CD4-positive, CD25-positive, alpha-beta regulatory T cell (primary cell): ENCODE measurements at regions not wholly inside any gene's neighbourhood (a gene's known extent, or its start where the extent isn't known, plus 50 kb on each side); places are given as distances from the start of the nearest gene placed in this dataset.
"Not testable (repeated sequence)": the region's sequence is repeated elsewhere in the genome, so short reads cannot be mapped to it uniquely, and the experiment has no call there.

Experiments
- ATAC-seq, 2 donors: fragments of 150-1000 bp; cut with Tn5 transposase; one replicate each; pipeline ENCODE4 v1.10.0; 2021; ENCODE audit warnings: low read depth in 2 of 2, moderate number of reproducible peaks in 2 of 2, moderate library complexity in 1 of 2
- DNase-seq, 3 donors: peaks; one replicate each; pipeline versions ENCODE4 v3.0.0 to v3.0.0-alpha.2; 2012 to 2022; ENCODE audit warnings: mixed read lengths in 1 of 3
- H3K27ac ChIP-seq: one replicate; pipeline ENCODE4 v1.7.0; 2013; ENCODE audit warnings: mild to moderate bottlenecking, low read length; ENCODE audit not compliant: insufficient read depth, poor library complexity, severe bottlenecking
- H3K27me3 ChIP-seq: one replicate; pipeline ENCODE4 v1.7.0; 2013; ENCODE audit warnings: low read length; ENCODE audit not compliant: control insufficient read depth, insufficient read depth
- H3K36me3 ChIP-seq: one replicate; pipeline ENCODE4 v1.7.0; 2013; ENCODE audit warnings: mild to moderate bottlenecking, low read length, moderate library complexity; ENCODE audit not compliant: control insufficient read depth, insufficient read depth
- H3K4me1 ChIP-seq: 2 replicates; pipeline ENCODE4 v1.7.0; 2013; ENCODE audit warnings: mild to moderate bottlenecking, low read length; ENCODE audit not compliant: insufficient read depth, control insufficient read depth, poor library complexity, severe bottlenecking
- H3K4me3 ChIP-seq: one replicate; pipeline ENCODE4 v1.7.0; 2013; ENCODE audit warnings: low read depth, mild to moderate bottlenecking, low read length, moderate library complexity
- H3K9me3 ChIP-seq, 2 experiments: 1 replicate in 1 of 2; 2 replicates in 1 of 2; pipeline ENCODE4 v1.7.0; 2013; ENCODE audit warnings: low read length in 2 of 2, mild to moderate bottlenecking in 1 of 2, moderate library complexity in 1 of 2; ENCODE audit not compliant: control insufficient read depth in 2 of 2
- H3K27ac Mint-ChIP-seq, 3 donors: one replicate each; pipeline ENCODE4 v1.8.0; 2020 to 2022; ENCODE audit warnings: mild to moderate bottlenecking in 3 of 3, mixed read lengths in 3 of 3, moderate library complexity in 2 of 3
- H3K27me3 Mint-ChIP-seq: one replicate; pipeline ENCODE4 v1.8.0; 2022; ENCODE audit warnings: mild to moderate bottlenecking, mixed read lengths
- H3K36me3 Mint-ChIP-seq: one replicate; pipeline ENCODE4 v1.8.0; 2020; ENCODE audit warnings: mixed read lengths
- H3K4me1 Mint-ChIP-seq, 4 donors: one replicate each; pipeline ENCODE4 v1.8.0; 2020 to 2022; ENCODE audit warnings: mixed read lengths in 4 of 4, mild to moderate bottlenecking in 1 of 4
- H3K4me3 Mint-ChIP-seq, 4 donors: one replicate each; pipeline ENCODE4 v1.8.0; 2020 to 2022; ENCODE audit warnings: mild to moderate bottlenecking in 4 of 4, mixed read lengths in 4 of 4, moderate library complexity in 3 of 4
- H3K9me3 Mint-ChIP-seq, 7 donors: one replicate each; pipeline ENCODE4 v1.8.0; 2020 to 2022; ENCODE audit warnings: mixed read lengths in 7 of 7, mild to moderate bottlenecking in 3 of 7, moderate library complexity in 2 of 7

- H3K27ac ChIP-seq: no peak overlapping the region
- H3K36me3 Mint-ChIP-seq: no peaks in the 10 kb centered on the region
- H3K4me1 Mint-ChIP-seq: no peaks in the 10 kb centered on the region
- no peaks in the 10 kb centered on the region for H3K4me1 ChIP-seq
- H3K9me3 ChIP-seq: no peaks in the 10 kb centered on the region
- no peaks in the 10 kb centered on the region for H3K27me3 Mint-ChIP-seq
- DNase-seq (no peak), ATAC-seq (no peak)
- no peaks in the 10 kb centered on the region for H3K36me3 ChIP-seq
- H3K27ac Mint-ChIP-seq: no peak overlapping the region
- no peak overlapping the region for H3K4me3 Mint-ChIP-seq
- peaks cover 0 to 1% (median 0%) of the 10 kb centered on the region in 7 donors for H3K9me3 Mint-ChIP-seq
- H3K27me3 ChIP-seq: peaks cover 3% of the 10 kb centered on the region
- no peak overlapping the region for H3K4me3 ChIP-seq
Measured at GRCh38 chr10:120103738-120104560, 211.4 kb downstream of the SEC23IP start.

DNA sequence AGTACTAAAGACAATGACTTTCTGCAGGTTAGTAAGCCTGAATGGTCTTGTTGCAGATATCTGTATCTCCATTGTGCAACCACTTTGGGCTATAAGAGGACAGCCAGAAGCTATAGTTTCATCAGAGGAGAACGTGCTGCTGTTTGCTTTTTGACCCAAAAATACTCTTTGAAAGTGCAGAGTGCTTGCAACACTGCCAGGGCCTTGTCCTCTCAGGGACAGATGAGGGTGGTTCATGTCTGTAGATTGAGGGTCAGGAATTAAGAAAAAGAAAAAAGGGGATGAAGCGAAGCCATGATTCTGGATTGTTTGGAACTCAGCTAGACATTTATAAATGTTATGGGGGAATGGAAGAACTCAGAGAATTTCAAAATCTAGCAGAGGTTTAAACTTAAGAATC lies 212.5 kb downstream of the SEC23IP start:
- Mint-ChIP-seq H3K27me3 (no peaks in the 10 kb centered on the region), H3K36me3 (no peaks in the 10 kb centered on the region), H3K9me3 (peaks cover 0 to 2% (median 0%) of the 10 kb centered on the region in 7 donors), H3K4me3 (no peak overlapping the region), H3K4me1 (no peaks in the 10 kb centered on the region), H3K27ac (no peak overlapping the region)
- peaks cover 3% of the 10 kb centered on the region for H3K27me3 ChIP-seq
- H3K4me3 ChIP-seq: no peak overlapping the region
- ATAC-seq (no peak), DNase-seq (no peak)
- no peaks in the 10 kb centered on the region for H3K36me3 ChIP-seq
- H3K4me1 ChIP-seq: no peaks in the 10 kb centered on the region
- H3K27ac ChIP-seq: no peak overlapping the region
- no peaks in the 10 kb centered on the region for H3K9me3 ChIP-seq

- H3K9me3 Mint-ChIP-seq: peaks cover 0 to 3% (median 0%) of the 10 kb centered on the region in 7 donors
- DNase-seq (no peak), ATAC-seq (no peak)
- H3K4me1 ChIP-seq: no peaks in the 10 kb centered on the region
- no peak overlapping the region for H3K4me3 Mint-ChIP-seq
- no peak overlapping the region for H3K27ac ChIP-seq
- H3K27me3 ChIP-seq: peaks cover 3% of the 10 kb centered on the region
- H3K27me3 Mint-ChIP-seq: no peaks in the 10 kb centered on the region
- H3K36me3 ChIP-seq: no peaks in the 10 kb centered on the region
- no peaks in the 10 kb centered on the region for H3K9me3 ChIP-seq
- no peaks in the 10 kb centered on the region for H3K4me1 Mint-ChIP-seq
- H3K36me3 Mint-ChIP-seq: no peaks in the 10 kb centered on the region
- no peak overlapping the region for H3K27ac Mint-ChIP-seq
- H3K4me3 ChIP-seq: no peak overlapping the region
Measured at GRCh38 chr10:120105492-120105891, 213.0 kb downstream of the SEC23IP start.

DNA sequence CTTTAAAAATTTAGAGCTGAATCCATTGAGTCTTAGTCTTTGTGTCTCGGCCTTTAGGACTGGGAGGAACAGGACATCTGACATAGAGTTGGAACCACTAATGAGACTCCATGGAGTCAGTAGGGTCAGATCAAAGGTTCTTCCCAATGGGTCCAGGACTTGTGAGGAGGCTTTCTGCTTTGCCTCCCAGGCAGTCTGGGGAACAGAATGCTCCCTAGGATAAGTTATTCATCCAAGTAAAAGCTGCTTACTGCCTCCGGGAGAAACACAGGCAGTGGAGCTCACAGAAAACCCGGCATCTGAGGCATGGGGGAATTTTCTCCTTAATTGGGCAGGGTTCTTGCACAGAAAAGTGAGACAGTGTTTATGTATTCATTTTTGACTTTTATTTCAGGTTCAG lies 216.4 kb downstream of the SEC23IP start:
- Histone ChIP-seq H3K9me3 (no peaks in the 10 kb centered on the region), H3K36me3 (no peaks in the 10 kb centered on the region), H3K27me3 (peaks cover 3% of the 10 kb centered on the region), H3K4me1 (no peaks in the 10 kb centered on the region), H3K4me3 (no peak overlapping the region), H3K27ac (no peak overlapping the region)
- no peaks in the 10 kb centered on the region for H3K36me3 Mint-ChIP-seq
- DNase-seq (no peak), ATAC-seq (no peak)
- no peak overlapping the region for H3K4me3 Mint-ChIP-seq
- H3K9me3 Mint-ChIP-seq: peaks cover 0 to 3% (median 1%) of the 10 kb centered on the region in 7 donors
- H3K27ac Mint-ChIP-seq: no peak overlapping the region
- H3K27me3 Mint-ChIP-seq: peaks cover under 1% of the 10 kb centered on the region
- no peaks in the 10 kb centered on the region for H3K4me1 Mint-ChIP-seq

GRCh38 chr10:120109725-120110124 lies 217.2 kb downstream of the SEC23IP start:
- H3K4me1 ChIP-seq, H3K4me1 Mint-ChIP-seq, H3K36me3 ChIP-seq, H3K27me3 ChIP-seq, H3K27me3 Mint-ChIP-seq, H3K9me3 ChIP-seq, ATAC-seq, H3K27ac Mint-ChIP-seq, H3K4me3 ChIP-seq, H3K9me3 Mint-ChIP-seq, H3K4me3 Mint-ChIP-seq, H3K27ac ChIP-seq, DNase-seq, H3K36me3 Mint-ChIP-seq: not testable (repeated sequence)

- no peak overlapping the region for H3K27ac ChIP-seq
- H3K4me1 Mint-ChIP-seq: no peaks in the 10 kb centered on the region
- ATAC-seq (no peak), DNase-seq (no peak)
- no peak overlapping the region for H3K4me3 Mint-ChIP-seq
- peaks cover 7% of the 10 kb centered on the region for H3K27me3 ChIP-seq
- no peak overlapping the region for H3K27ac Mint-ChIP-seq
- peaks cover 6% of the 10 kb centered on the region for H3K27me3 Mint-ChIP-seq
- H3K9me3 Mint-ChIP-seq: peaks cover 0 to 3% (median 1%) of the 10 kb centered on the region in 7 donors
- H3K36me3 Mint-ChIP-seq: no peaks in the 10 kb centered on the region
- no peaks in the 10 kb centered on the region for H3K9me3 ChIP-seq
- no peaks in the 10 kb centered on the region for H3K36me3 ChIP-seq
- H3K4me1 ChIP-seq: no peaks in the 10 kb centered on the region
- no peak overlapping the region for H3K4me3 ChIP-seq
Measured at GRCh38 chr10:120110196-120110595, 217.7 kb downstream of the SEC23IP start.

DNA sequence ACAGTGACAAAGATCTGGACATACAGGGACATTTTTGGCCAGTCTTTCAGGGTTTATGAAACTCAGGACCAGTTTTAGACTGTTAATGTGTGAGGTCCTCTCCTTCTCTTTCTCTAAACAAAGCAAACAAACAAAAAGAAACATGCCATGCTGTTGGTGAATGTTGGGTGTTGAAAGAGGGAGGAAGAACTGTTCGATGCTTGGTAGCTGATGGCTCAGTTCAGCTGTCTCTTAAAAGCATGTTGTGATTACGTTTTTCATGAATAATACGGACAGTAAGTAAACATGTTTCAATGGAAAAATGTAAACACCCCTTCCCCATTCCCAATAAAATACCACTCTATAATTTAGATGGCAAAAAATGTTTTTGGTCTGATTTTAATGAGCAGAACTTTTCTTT lies 219.1 kb downstream of the SEC23IP start:
- H3K4me1 ChIP-seq: no peaks in the 10 kb centered on the region
- DNase-seq (no peak), ATAC-seq (no peak)
- H3K9me3 ChIP-seq: no peaks in the 10 kb centered on the region
- H3K36me3 ChIP-seq: no peaks in the 10 kb centered on the region
- peaks cover 0 to 3% (median 1%) of the 10 kb centered on the region in 7 donors for H3K9me3 Mint-ChIP-seq
- H3K4me3 Mint-ChIP-seq: no peak overlapping the region
- no peak overlapping the region for H3K27ac Mint-ChIP-seq
- no peak overlapping the region for H3K4me3 ChIP-seq
- H3K36me3 Mint-ChIP-seq: no peaks in the 10 kb centered on the region
- peaks cover 6% of the 10 kb centered on the region for H3K27me3 Mint-ChIP-seq
- no peak overlapping the region for H3K27ac ChIP-seq
- peaks cover 7% of the 10 kb centered on the region for H3K27me3 ChIP-seq
- H3K4me1 Mint-ChIP-seq: no peaks in the 10 kb centered on the region

GRCh38 chr10:120112809-120113208 lies 220.3 kb downstream of the SEC23IP start:
- H3K27me3 ChIP-seq: peaks cover 5% of the 10 kb centered on the region
- H3K27ac Mint-ChIP-seq: no peak overlapping the region
- peaks cover 0 to 3% (median 1%) of the 10 kb centered on the region in 7 donors for H3K9me3 Mint-ChIP-seq
- H3K27ac ChIP-seq: no peak overlapping the region
- DNase-seq (no peak), ATAC-seq (no peak)
- peaks cover 6% of the 10 kb centered on the region for H3K27me3 Mint-ChIP-seq
- no peak overlapping the region for H3K4me3 Mint-ChIP-seq
- no peaks in the 10 kb centered on the region for H3K36me3 ChIP-seq
- H3K4me1 Mint-ChIP-seq: no peaks in the 10 kb centered on the region
- H3K36me3 Mint-ChIP-seq: no peaks in the 10 kb centered on the region
- H3K9me3 ChIP-seq: no peaks in the 10 kb centered on the region
- no peaks in the 10 kb centered on the region for H3K4me1 ChIP-seq
- H3K4me3 ChIP-seq: no peak overlapping the region
